Neural cell (in vitro differentiated cells): ENCODE measurements at regions not wholly inside any gene's neighbourhood (a gene's known extent, or its start where the extent isn't known, plus 50 kb on each side); places are given as distances from the start of the nearest gene placed in this dataset.

Experiments
- H2AFZ ChIP-seq: fragments of 200-600, 300-800 bp; sonication (generic), shearing (Covaris generic); 2 replicates; pipeline ENCODE4 v1.6.0; 2014; ENCODE audit warnings: low read depth, mild to moderate bottlenecking, antibody characterized with exemption, low read length, moderate library complexity
- H3F3A ChIP-seq: fragments of 200-600 bp; shearing (Covaris generic); 2 replicates; pipeline ENCODE4 v1.6.1; 2016; ENCODE audit warnings: mild to moderate bottlenecking, moderate library complexity, mixed read lengths, antibody characterized with exemption, low read length; ENCODE audit not compliant: insufficient read depth, poor library complexity, severe bottlenecking
- H3K27ac ChIP-seq: fragments of 200-600, 300-800 bp; sonication (generic), shearing (Covaris generic); 2 replicates; pipeline ENCODE4 v1.5.1; 2014; ENCODE audit warnings: mild to moderate bottlenecking, low read length, moderate library complexity
- H3K27me3 ChIP-seq: fragments of 300-800, 200-600 bp; sonication (generic), shearing (Covaris generic); 2 replicates; pipeline ENCODE4 v1.6.0; 2014; ENCODE audit warnings: mild to moderate bottlenecking, low read depth, low read length, moderate library complexity; ENCODE audit not compliant: insufficient read depth
- H3K36me3 ChIP-seq: fragments of 300-800, 200-600 bp; sonication (generic), shearing (Covaris generic); 2 replicates; pipeline ENCODE4 v1.5.1; 2014; ENCODE audit warnings: mild to moderate bottlenecking, antibody characterized with exemption, low read length, moderate library complexity; ENCODE audit not compliant: insufficient read depth
- H3K4me2 ChIP-seq: fragments of 300-800, 200-600 bp; sonication (generic), shearing (Covaris generic); 2 replicates; pipeline ENCODE4 v1.6.0; 2014; ENCODE audit warnings: mild to moderate bottlenecking, low read length
- H3K4me3 ChIP-seq: fragments of 300-800, 200-600 bp; sonication (generic), shearing (Covaris generic); 2 replicates; pipeline ENCODE4 v1.5.1; 2014; ENCODE audit warnings: mild to moderate bottlenecking, low read length, moderate library complexity
- H3K79me2 ChIP-seq: fragments of 200-600 bp; shearing (Covaris generic); replicated peaks from 2 replicates; pipeline ENCODE4 v1.6.0; 2014; ENCODE audit warnings: mild to moderate bottlenecking, low read length, moderate library complexity; ENCODE audit not compliant: insufficient read depth
- H3K9ac ChIP-seq: fragments of 300-800, 200-600 bp; sonication (generic), shearing (Covaris generic); 2 replicates; pipeline ENCODE4 v1.6.1; 2016; ENCODE audit warnings: mild to moderate bottlenecking, low read length, mixed read lengths
- H3K9me2 ChIP-seq: fragments of 200-600 bp; shearing (Covaris generic); 2 replicates; pipeline ENCODE4 v1.6.1; 2016; ENCODE audit warnings: mild to moderate bottlenecking, low read length, mixed read lengths; ENCODE audit not compliant: insufficient read depth
- H3K9me3 ChIP-seq: fragments of 200-600, 300-800 bp; sonication (generic), shearing (Covaris generic); 2 replicates; pipeline ENCODE4 v1.6.1; 2016; ENCODE audit warnings: mild to moderate bottlenecking, mixed run types, low read length, moderate library complexity, mixed read lengths
- H4K20me1 ChIP-seq: fragments of 200-600 bp; shearing (Covaris generic); 2 replicates; pipeline ENCODE4 v1.6.1; 2016; ENCODE audit warnings: mild to moderate bottlenecking, mixed run types; ENCODE audit not compliant: insufficient read depth
- CTCF ChIP-seq: fragments of 450-650 bp; IDR thresholded peaks from 2 replicates; pipeline ENCODE4 v1.5.1; 2014; ENCODE audit warnings: antibody characterized with exemption, mild to moderate bottlenecking, moderate library complexity; ENCODE audit not compliant: poor library complexity, severe bottlenecking
- EP300 ChIP-seq: fragments of 450-650 bp; conservative IDR thresholded peaks from 2 replicates; pipeline ENCODE4 v1.6.1; 2014; ENCODE audit warnings: antibody characterized with exemption, mild to moderate bottlenecking, moderate library complexity; ENCODE audit not compliant: poor library complexity, severe bottlenecking
- EZH2 ChIP-seq: fragments of 200-600, 300-800 bp; shearing (Covaris generic), sonication (generic); IDR thresholded peaks from 2 replicates; pipeline ENCODE4 v1.6.1; 2014; ENCODE audit warnings: antibody characterized with exemption, low read length, borderline replicate concordance, mild to moderate bottlenecking; ENCODE audit not compliant: insufficient read depth, poor library complexity, severe bottlenecking
- MXI1 ChIP-seq: fragments of 450-650 bp; conservative IDR thresholded peaks from 2 replicates; pipeline ENCODE4 v1.6.1; 2014; ENCODE audit warnings: antibody characterized with exemption, mild to moderate bottlenecking; ENCODE audit not compliant: poor library complexity, severe bottlenecking
- POLR2AphosphoS5 ChIP-seq: IDR thresholded peaks from 2 replicates; pipeline ENCODE4 v1.6.1; 2012
- RAD21 ChIP-seq: fragments of 450-650 bp; conservative IDR thresholded peaks from 2 replicates; pipeline ENCODE4 v1.6.1; 2014; ENCODE audit warnings: antibody characterized with exemption, mild to moderate bottlenecking, moderate library complexity
- REST ChIP-seq: IDR thresholded peaks from 2 replicates; pipeline ENCODE4 v1.6.1; 2012; ENCODE audit warnings: borderline replicate concordance
- SMC3 ChIP-seq: fragments of 450-650 bp; conservative IDR thresholded peaks from 2 replicates; pipeline ENCODE4 v1.6.1; 2014; ENCODE audit warnings: antibody characterized with exemption, mild to moderate bottlenecking, moderate library complexity; ENCODE audit not compliant: poor library complexity
- TAF1 ChIP-seq: IDR thresholded peaks from 2 replicates; pipeline ENCODE4 v1.6.1; 2012; ENCODE audit warnings: low read depth

DNA sequence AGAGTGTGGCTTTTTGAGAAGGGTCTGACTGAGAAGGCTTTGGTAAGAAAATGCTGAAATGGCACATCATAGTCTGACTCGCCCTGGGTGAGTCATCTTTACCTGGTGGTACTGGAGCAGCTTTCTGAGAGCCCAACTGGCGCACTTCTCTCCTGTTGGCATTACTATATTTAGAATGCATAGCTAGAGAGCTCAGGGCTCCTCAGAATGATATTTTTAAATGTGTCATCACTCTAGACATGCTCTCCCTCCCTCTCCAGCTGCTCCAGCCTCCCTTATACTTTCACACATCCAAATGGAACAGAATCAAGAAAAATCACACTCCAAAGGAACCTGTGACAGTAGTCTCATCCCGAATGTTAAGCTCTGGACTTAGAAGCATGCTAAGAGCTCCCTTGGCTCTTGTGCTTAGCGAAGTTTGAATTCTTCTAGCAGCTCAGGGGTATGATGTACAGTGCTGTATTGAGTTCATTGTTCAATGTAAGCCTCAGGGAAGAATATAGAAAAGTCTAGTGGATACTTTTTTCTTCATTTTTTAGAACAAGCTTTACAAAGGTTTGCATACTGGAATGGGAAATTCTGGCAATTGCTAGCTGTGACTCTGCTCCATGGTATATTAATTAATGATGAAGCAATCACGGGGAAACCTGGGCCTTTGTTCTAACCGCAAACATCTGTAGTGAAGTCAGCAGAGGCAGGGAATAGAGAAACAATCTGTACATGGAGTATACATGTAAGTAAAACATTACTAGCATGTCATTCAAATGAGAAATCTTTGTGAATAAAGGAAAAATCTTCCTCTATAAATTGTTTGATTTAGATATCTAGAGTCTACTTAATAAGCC is 751.2 kb upstream of the NRXN1 start:
- Histone ChIP-seq H3K9me3 (no peaks in the 10 kb centered on the region), H3K79me2 (no peaks in the 10 kb centered on the region), H3K36me3 (no peaks in the 10 kb centered on the region), H3K9me2 (no peaks in the 10 kb centered on the region), H3K27me3 (no peaks in the 10 kb centered on the region), H3K4me2 (no peak overlapping the region), H3K27ac (no peak overlapping the region), H3F3A (no peaks in the 10 kb centered on the region), H3K9ac (no peak overlapping the region), H3K4me3 (no peak overlapping the region), H4K20me1 (no peaks in the 10 kb centered on the region), H2AFZ (no peak overlapping the region)
- no peak for TF ChIP-seq EP300
- no peak for TF ChIP-seq RAD21
- TF ChIP-seq REST = no peak
- no peak for TF ChIP-seq EZH2
- no peak for TF ChIP-seq POLR2AphosphoS5
- TF ChIP-seq CTCF = no peak
- TF ChIP-seq MXI1 = no peak
- TF ChIP-seq SMC3 = no peak
- TF ChIP-seq TAF1 = no peak

DNA sequence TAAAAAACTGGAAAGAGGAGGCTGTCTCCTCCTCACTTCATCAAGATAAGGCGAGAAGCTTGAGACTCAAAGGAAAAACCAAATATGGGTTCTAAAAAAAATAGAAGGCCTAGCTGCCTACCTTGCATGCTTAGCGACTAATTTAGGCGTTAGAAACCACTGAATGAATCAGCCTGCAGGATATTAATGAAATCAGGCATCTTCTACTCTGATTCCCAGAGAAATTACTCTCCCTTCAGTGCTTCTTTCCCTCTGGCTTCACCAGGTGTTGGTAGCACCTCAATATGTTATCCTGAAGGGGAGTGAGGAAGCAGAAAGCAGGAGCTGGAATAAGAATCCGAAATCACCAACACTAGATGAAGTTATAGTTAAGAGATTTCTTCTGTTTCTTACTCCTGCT is 749.8 kb upstream of the NRXN1 start:
- H3K4me3 ChIP-seq = no peak overlapping the region
- H4K20me1 ChIP-seq = no peaks in the 10 kb centered on the region
- H3K36me3 ChIP-seq = no peaks in the 10 kb centered on the region
- no peaks in the 10 kb centered on the region for H3K79me2 ChIP-seq
- no peaks in the 10 kb centered on the region for H3K9me3 ChIP-seq
- no peak overlapping the region for H3K27ac ChIP-seq
- H2AFZ ChIP-seq = no peak overlapping the region
- no peaks in the 10 kb centered on the region for H3K9me2 ChIP-seq
- TF ChIP-seq MXI1 (no peak), EZH2 (no peak), RAD21 (no peak), REST (no peak), POLR2AphosphoS5 (no peak), TAF1 (no peak), CTCF (no peak), SMC3 (no peak), EP300 (no peak)
- no peak overlapping the region for H3K9ac ChIP-seq
- no peak overlapping the region for H3K4me2 ChIP-seq
- H3K27me3 ChIP-seq = no peaks in the 10 kb centered on the region
- H3F3A ChIP-seq = no peaks in the 10 kb centered on the region
